Cerebellar cortex (tissue), 1 donor: ENCODE measurements at regions not wholly inside any gene's neighbourhood (a gene's known extent, or its start where the extent isn't known, plus 50 kb on each side); places are given as distances from the start of the nearest gene placed in this dataset.
A peak's percentile ranks its signal among the peaks of the same experiment; 100 is the strongest.

Experiments
- DNase-seq: peaks from one replicate; pipeline ENCODE4 v3.0.0-alpha.2; 2015; ENCODE audit warnings: low spot score

DNA sequence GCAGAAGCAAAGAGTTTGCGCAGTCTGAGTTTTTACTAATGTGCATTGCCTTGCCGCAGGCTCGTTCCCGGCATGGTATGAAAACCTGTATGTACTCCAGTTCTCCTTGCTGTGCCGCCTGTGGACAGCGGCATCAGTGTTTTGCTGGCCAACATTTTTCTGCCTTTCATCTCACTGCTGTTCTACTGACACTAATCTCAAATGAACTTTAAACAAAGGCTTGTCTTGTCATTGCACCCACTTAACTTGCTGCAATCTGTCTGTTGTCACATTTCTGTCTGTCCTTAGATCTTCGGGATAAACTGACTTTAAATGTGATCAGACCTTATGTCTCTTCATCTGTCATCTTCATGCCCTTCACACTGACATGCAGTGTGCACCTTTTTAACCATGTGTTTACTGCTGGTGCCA, 71.7 kb upstream of the ZNRF2 start:
- DNase-seq, result peak; percentile 40

DNA sequence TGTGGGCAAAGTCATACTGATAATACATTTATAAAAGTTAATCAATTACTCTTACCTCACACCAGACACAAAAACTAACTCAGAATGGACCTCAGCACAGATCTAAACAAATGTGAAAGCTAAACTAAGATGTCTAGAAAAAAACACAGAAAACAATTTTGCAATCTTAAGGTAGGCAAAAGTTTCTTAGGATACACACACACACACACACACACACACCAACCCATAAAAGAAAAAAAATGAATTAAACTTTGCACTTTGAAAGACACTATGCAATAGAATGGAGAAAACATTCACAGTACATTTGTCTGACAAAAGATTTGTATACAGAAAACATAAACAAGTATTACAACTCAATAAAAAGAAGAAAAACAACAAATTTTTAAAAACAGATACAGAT, 70.8 kb upstream of the ZNRF2 start:
- no peak for DNase-seq

DNA sequence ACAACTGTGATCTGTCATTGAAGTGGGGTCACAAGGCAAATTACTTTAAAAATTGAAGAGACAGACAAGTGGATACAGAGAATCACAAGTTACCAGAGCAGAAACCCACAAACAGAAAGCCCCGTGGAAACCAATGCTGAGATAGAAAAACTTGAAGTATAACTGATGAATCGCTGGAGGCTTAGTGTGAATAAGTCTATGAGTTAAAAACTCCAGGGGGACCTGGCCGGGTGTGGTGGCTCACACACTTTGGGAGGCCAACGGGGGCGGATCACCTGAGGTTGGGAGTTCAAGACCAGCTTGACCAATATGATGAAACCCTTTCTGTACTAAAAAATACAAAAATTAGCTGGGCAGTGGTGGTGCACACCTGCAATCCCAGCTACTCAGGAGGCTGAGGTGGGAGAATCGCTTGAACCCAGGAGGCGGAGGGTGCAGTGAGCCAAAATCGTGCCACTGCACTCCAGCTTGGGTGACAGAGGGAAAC, 69.7 kb upstream of the ZNRF2 start:
- no peak for DNase-seq

DNA sequence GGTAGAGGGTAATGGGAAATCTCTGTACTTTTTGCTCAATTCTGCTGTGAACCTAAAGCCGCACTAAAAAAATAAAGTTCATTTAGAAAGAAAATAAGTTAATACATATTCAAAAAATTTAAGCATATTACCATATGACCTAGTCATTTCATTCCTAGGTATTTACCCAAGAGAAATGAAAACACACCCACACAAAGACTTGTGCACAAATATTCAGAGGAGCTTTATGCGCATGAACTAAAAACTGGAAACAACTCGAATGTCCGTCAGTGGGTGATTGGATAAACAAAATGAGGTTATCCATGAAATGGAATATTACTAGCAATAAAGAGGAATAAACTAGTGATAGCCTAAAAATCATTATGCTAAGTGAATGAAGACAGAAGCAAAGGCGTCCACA, 62.6 kb upstream of the ZNRF2 start:
- DNase-seq, result no peak

DNA sequence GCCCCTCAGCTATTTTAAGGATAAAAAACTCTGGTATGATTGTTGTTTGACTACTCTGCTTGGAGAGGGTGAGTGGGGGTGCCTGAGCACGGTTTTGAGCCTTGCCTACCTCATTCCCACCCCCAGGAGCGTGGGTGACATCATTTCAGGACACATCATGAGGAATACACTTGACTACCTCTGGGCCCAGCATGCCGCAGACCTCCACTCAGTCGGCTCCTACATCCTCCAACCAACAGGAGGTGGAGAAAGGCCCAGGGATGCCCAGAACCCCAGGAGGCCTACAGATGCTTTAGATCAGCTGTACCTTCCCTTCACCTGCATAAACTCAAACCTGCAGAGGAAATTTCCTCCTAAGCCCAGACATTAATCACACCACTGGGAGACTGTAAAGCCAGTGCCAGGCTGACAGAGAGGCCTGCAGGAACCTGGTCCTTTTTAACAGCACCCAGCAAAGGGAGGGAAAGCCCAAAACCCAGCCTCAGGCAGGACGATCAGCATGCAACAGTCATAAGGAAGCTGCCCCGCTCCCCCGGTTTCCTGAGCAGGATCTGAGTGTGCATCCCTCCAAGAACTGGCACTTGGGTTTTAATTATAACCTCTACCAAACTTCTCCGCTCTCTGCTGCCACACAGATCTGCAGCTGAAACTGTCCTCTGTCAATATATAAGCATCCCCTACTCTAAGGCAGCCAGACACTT, 61.7 kb upstream of the ZNRF2 start:
- no peak for DNase-seq

DNA sequence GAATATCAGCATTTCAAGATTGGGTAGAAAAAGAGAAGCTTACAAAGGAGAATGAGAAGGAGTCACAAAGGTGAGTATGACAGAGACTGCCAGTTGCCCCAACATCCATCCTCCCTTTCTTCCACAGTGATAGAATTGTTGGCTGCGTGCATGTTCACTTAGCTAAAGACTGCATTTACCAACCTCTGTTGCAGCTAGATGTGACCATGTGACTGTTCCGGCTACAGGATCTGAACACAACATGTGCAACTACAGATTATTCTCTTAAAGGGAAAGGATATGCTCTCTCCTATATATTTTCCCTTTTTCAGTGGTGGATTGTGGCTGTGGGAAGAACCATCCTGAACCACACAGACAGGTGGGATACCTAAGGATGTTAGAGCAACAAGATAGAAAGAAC, 60.5 kb upstream of the ZNRF2 start:
- DNase-seq, result no peak

DNA sequence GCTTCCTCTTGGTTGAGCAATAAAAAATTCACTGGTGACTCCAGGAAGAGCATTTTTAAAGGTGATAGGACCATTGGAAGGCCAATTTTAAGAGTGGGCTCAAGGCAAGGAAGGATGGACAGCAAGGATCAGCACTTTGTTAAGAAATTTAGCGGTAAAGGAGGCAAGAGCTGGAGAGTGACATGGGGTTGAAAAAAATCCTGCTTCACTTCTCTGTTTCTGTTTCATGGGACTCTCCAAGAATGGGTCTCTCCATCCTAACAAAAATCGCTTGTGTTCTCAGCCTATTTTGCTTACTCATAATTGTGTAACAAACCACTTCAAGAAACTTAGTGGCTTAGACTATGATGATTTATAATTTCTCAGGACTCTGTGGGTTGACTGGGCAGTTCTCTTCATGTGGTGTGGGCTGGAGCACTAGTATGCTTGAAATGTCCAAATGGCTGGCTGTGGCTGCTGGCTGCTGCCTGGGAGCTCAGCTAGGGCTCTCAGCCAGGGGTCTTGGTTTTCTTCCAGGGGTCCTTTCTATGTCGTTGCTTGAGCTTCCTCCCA, 59.8 kb upstream of the ZNRF2 start:
- no peak for DNase-seq

DNA sequence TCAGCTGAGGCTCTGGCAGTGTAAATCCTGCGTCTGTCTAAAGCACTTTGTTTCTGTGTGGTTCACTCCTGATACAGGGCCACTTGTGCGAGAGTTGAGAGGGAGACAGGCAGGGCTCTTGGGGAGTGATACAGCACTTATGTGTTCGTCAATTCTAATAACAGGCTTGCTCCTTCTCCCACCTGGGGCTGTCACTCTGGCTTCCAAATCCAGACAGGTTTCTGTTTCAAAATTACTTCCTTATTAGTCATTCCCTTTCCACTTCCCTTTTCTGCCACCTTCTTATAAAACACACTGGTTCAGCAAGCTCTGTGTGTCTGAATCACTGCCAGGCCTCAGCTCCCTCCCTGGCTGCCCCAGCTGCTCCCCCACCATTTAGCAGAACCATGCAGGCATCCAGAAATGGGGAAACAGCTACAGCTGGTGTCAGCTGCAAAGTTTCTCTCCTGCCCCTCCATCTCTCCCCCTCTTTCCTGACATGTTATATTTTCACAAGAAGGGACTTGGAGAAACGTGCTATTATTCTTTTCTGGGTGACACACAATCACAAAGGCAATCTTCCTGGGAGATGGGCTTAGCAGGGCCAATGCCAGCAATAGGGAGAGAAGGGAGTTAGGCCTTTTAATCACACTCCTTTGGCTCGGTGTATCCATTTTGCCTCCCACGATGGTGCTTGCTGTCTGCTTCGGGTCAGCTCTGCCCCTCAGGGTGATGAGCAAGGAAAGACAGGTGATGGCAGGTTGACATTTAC, 58.4 kb upstream of the ZNRF2 start:
- DNase-seq, result peak; percentile 76

DNA sequence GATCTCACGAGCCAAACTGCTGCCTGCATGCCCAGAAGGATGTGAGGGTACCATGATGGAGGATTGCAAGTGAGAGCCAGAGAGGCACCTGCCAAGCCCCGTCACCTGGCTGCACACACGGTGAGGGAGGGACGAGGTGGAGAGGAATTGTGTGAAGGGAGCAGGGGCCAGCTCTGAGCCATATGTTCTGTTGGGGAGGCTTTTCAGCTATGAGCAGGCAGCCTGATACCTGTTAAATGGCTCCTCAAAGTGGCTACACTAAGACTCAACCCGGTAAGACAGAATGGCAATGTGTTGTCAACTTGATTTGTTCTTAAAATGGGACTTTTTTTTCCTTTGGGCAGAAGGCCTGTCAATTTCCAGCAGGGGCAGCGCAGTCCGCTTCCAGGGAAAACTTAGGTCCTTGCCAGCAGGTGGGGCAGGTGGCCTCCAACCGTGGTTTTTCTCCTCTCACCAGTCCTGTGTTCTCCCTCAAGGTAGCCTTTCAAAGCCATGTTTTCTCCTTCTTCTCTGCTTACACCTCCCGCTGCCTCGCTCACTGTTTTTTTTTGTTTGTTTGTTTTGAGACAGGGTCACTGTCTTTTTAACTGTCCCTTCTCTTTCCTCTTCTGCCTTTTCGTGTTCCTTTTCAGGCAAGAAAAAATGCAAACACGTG, 57.7 kb upstream of the ZNRF2 start:
- peak; percentile 81 for DNase-seq

DNA sequence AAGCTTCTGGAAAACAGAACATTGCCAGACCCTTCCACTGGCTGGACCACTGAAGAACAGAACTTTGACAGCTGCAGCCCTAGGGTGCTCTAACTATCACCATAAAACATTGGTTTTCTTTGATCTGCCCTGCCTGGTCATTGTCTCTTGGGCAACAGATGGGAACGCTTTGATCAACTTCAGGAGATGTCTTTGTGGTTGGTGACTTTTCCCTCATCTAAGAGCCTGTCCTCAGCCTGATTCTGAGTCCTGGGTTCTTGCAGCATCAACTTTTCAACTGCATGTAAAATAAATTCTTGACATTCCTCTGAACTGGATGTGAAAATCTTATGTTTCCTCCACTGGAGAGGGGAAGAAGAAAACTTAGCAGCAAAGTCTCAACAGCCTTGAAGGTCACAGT, 53.1 kb upstream of the ZNRF2 start:
- DNase-seq, result no peak

DNA sequence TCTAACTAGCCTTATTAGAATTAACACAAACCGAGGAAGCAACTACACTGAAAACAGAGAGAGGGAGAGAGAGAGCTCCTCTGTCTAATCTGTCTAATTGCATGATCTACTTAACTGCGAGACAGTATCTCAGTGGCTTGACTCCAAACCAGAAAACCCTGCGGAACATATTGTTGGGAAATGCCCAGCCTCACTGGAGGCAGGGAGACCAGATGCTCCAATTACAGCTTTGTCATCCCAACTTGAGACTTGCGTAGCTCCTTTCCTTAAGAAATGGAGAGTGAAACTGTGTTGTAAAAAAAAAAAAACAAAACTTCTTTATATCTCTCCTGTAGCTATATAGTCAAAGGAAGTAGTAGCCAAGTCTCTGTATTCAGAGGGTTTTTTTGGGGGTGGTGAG, 52.0 kb upstream of the ZNRF2 start:
- no peak for DNase-seq
